B cell (primary cell): ENCODE measurements at regions not wholly inside any gene's neighbourhood (a gene's known extent, or its start where the extent isn't known, plus 50 kb on each side); places are given as distances from the start of the nearest gene placed in this dataset.

Experiments
- ATAC-seq: fragments of 200-7000 bp; cut with Tn5 transposase; one replicate; pipeline ENCODE4 v1.10.0; 2021; ENCODE audit warnings: low read depth, mild to moderate bottlenecking, moderate number of reproducible peaks, moderate library complexity
- CTCF ChIA-PET: fragments of 350-600 bp; sonication (Branson Sonifier 250); formaldehyde crosslinking; loops from one replicate; lab custom pipeline; 2021; ENCODE audit warnings: antibody characterized with exemption, inconsistent platforms; lab: Charles Lee
- POLR2A ChIA-PET: fragments of 350-600 bp; sonication (Branson Sonifier 250); formaldehyde crosslinking; loops from one replicate; lab custom pipeline; 2021; ENCODE audit warnings: antibody characterized with exemption; lab: Charles Lee
- DNase-seq: peaks from one replicate; pipeline ENCODE4 v3.0.0; 2013
- H2AFZ ChIP-seq: 2 replicates; pipeline ENCODE4 v1.6.1; 2012; ENCODE audit warnings: mild to moderate bottlenecking, low read depth, low read length; ENCODE audit not compliant: insufficient read depth, poor library complexity, severe bottlenecking
- H3K27ac ChIP-seq, 2 donors: 1 replicate in 1 of 2; 2 replicates in 1 of 2; pipeline ENCODE4 v1.5.1; 2012 to 2013; ENCODE audit warnings: low read length in 2 of 2, mild to moderate bottlenecking in 2 of 2, moderate library complexity in 1 of 2
- H3K27me3 ChIP-seq, 4 experiments: fragments of 200-600 bp in 1 of 4; sonication (generic) in 1 of 4; replicated peaks in 1 of 4; 1 replicate in 2 of 4; 2 replicates in 2 of 4; pipeline versions ENCODE4 v1.6.1 to v1.7.0; 2013 to 2016; ENCODE audit warnings: low read length in 3 of 4, mild to moderate bottlenecking in 2 of 4, mixed read lengths in 1 of 4, moderate library complexity in 1 of 4; ENCODE audit not compliant: insufficient read depth in 4 of 4, control insufficient read depth in 3 of 4; ENCODE audit errors: control extremely low read depth in 1 of 4
- H3K36me3 ChIP-seq, 2 experiments: replicated peaks in 1 of 2; 1 replicate in 1 of 2; 2 replicates in 1 of 2; pipeline versions ENCODE4 v1.6.1 to v1.7.1; 2013; ENCODE audit warnings: low read length in 1 of 2; ENCODE audit not compliant: insufficient read depth in 2 of 2, control insufficient read depth in 1 of 2; ENCODE audit errors: control extremely low read depth in 1 of 2, extremely low read depth in 1 of 2
- H3K4me1 ChIP-seq, 2 donors: fragments of 200-600 bp in 1 of 2; sonication (generic) in 1 of 2; 1 replicate in 1 of 2; 2 replicates in 1 of 2; pipeline versions ENCODE4 v1.5.1 to v1.6.1; 2013 to 2017; ENCODE audit warnings: low read length in 2 of 2; ENCODE audit not compliant: control insufficient read depth in 2 of 2, insufficient read depth in 2 of 2
- H3K4me2 ChIP-seq: replicated peaks from 2 replicates; pipeline ENCODE3; 2012; ENCODE audit warnings: mild to moderate bottlenecking, low read depth, low read length; ENCODE audit not compliant: poor library complexity, severe bottlenecking
- H3K4me3 ChIP-seq, 5 experiments: fragments of 200-600 bp in 1 of 5; sonication (generic) in 1 of 5; 1 replicate in 3 of 5; 2 replicates in 2 of 5; pipeline versions ENCODE4 v1.5.1 to v1.7.0; 2011 to 2016; ENCODE audit warnings: low read length in 4 of 5, mild to moderate bottlenecking in 4 of 5, low read depth in 2 of 5, control low read depth in 1 of 5, moderate library complexity in 1 of 5; ENCODE audit not compliant: insufficient read depth in 1 of 5; ENCODE audit errors: control extremely low read depth in 1 of 5, extremely low read depth in 1 of 5
- H3K79me2 ChIP-seq: fragments of 200-600 bp; sonication (generic); one replicate; pipeline ENCODE4 v1.6.0; 2016; ENCODE audit warnings: low read length; ENCODE audit not compliant: control insufficient read depth, insufficient read depth
- H3K9ac ChIP-seq: fragments of 200-600 bp; sonication (generic); 2 replicates; pipeline ENCODE4 v1.6.1; 2017; ENCODE audit warnings: mild to moderate bottlenecking, low read length, moderate library complexity
- H3K9me3 ChIP-seq, 3 donors: one replicate each; pipeline versions ENCODE4 v1.6.1 to v1.7.1; 2013; ENCODE audit warnings: low read length in 2 of 3; ENCODE audit not compliant: control insufficient read depth in 2 of 3, insufficient read depth in 1 of 3; ENCODE audit errors: control extremely low read depth in 1 of 3
- H4K20me1 ChIP-seq: 2 replicates; pipeline ENCODE4 v1.6.0; 2012; ENCODE audit warnings: mild to moderate bottlenecking, low read length; ENCODE audit not compliant: insufficient read depth, control insufficient read depth, poor library complexity, severe bottlenecking
- H3K27ac Mint-ChIP-seq: one replicate; pipeline ENCODE4 v1.8.0; 2021; ENCODE audit warnings: mixed read lengths
- H3K27me3 Mint-ChIP-seq: one replicate; pipeline ENCODE4 v1.8.0; 2021; ENCODE audit warnings: mixed read lengths
- H3K4me1 Mint-ChIP-seq: one replicate; pipeline ENCODE4 v1.8.0; 2021; ENCODE audit warnings: mixed read lengths
- H3K4me3 Mint-ChIP-seq: one replicate; pipeline ENCODE4 v1.8.0; 2021; ENCODE audit warnings: mixed read lengths
- H3K9me3 Mint-ChIP-seq: one replicate; pipeline ENCODE4 v1.8.0; 2022; ENCODE audit warnings: mixed read lengths; ENCODE audit not compliant: insufficient read depth
- CTCF ChIP-seq: fragments of 200-600 bp; IDR thresholded peaks from one replicate; pipeline ENCODE4 v1.8.0; 2022; ENCODE audit warnings: antibody characterized with exemption, mild to moderate bottlenecking
- EZH2 ChIP-seq: IDR thresholded peaks from 2 replicates; pipeline ENCODE4 v1.6.1; 2012; ENCODE audit warnings: borderline replicate concordance, low read depth, mild to moderate bottlenecking, moderate library complexity, low read length; ENCODE audit not compliant: insufficient read depth, poor library complexity, severe bottlenecking
- WGBS: methylation state at CpG from one replicate; pipeline ENCODE4 v1.1.5; 2013; ENCODE audit warnings: missing lambda C conversion rate; ENCODE audit not compliant: insufficient coverage; 5-methylcytosine and 5-hydroxymethylcytosine counted together
- intact Hi-C: fragments of 100-400 bp; cut with micrococcal nuclease; formaldehyde crosslinking; loops from one replicate; pipeline ENCODE4 v1.10.0; 2022

DNA sequence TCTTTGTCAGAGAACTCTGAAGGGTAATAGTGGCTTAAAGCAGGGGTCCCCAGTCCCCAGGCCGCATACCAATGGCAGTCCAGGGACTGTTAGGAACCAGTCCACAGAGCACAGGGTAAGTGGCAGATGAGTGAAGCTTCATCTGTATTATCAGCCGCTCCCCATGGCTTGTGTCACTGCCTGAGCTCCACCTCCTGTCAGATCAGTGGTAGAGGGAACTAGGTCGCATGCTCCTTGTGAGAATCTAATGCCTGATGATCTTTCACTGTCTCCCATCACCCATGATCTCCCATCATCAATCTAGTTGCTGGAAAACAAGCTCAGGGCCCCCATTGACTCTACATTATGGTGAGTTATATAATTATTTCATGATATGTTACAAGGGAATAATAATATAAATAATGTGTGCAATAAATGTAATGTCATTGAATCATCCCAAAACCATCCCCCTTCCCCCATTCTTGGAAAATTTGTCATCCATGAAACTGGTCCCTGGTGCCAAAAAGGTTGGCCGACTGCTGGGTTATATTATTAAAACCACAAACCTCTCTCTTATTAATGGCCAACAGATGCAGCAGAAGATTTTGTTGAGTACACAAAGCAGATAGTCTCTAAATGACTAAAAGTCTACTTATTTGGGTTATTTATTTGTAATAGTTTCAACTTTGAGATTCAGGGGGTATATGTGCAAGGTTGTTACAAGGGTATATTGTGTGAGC is 782.7 kb downstream of the CDH11 start:
- H3K9me3 ChIP-seq = peaks cover 0 to 10% (median 2%) of the 10 kb centered on the region in 3 donors
- no peaks in the 10 kb centered on the region for H3K4me1 Mint-ChIP-seq
- ATAC-seq (no peak), DNase-seq (no peak)
- ChIA-PET CTCF (no interaction called here), POLR2A (no interaction called here)
- H4K20me1 ChIP-seq = no peaks in the 10 kb centered on the region
- intact Hi-C loops = no loop called here
- no peak overlapping the region for H3K9ac ChIP-seq
- H2AFZ ChIP-seq = no peak overlapping the region
- H3K4me3 ChIP-seq = no peak overlapping the region
- no peak for TF ChIP-seq EZH2
- no peak for TF ChIP-seq CTCF
- H3K9me3 Mint-ChIP-seq = no peaks in the 10 kb centered on the region
- no peak overlapping the region for H3K27ac ChIP-seq
- 100% methylated on average over 1 of the region's 4 CpGs for WGBS
- H3K4me3 Mint-ChIP-seq = no peak overlapping the region
- no peaks in the 10 kb centered on the region for H3K79me2 ChIP-seq
- no peaks in the 10 kb centered on the region for H3K36me3 ChIP-seq
- H3K4me2 ChIP-seq = no peak overlapping the region
- H3K27ac Mint-ChIP-seq = no peak overlapping the region
- H3K27me3 Mint-ChIP-seq = no peaks in the 10 kb centered on the region
- H3K4me1 ChIP-seq = no peaks in the 10 kb centered on the region
- H3K27me3 ChIP-seq = no peaks in the 10 kb centered on the region

DNA sequence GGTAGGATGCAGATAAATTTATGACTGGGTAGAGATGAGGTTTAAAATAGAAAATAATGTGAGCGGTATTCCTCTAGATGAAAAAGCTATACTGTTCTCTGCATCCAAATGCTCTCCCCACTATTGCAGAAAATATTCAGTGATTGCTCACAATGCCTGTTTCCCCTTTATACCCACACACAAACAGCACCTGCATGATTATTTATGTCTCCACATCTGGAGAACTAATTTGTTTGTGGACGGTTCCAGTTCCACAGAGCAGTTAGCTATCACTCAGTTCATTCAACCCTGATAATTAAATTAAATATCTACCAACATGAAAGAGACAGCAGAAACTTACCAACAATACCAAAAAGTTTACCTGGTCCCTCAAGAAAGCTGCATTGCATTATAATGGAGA is 800.0 kb downstream of the CDH11 start:
- H3K9me3 Mint-ChIP-seq = peaks cover 2% of the 10 kb centered on the region
- Histone ChIP-seq H3K9ac (no peak overlapping the region), H3K4me2 (no peak overlapping the region), H3K4me1 (no peaks in the 10 kb centered on the region), H2AFZ (no peak overlapping the region), H3K9me3 (peaks cover 0 to 1% (median 0%) of the 10 kb centered on the region in 3 donors), H3K79me2 (no peaks in the 10 kb centered on the region), H3K36me3 (no peaks in the 10 kb centered on the region), H3K27ac (no peak overlapping the region), H3K27me3 (no peaks in the 10 kb centered on the region), H3K4me3 (no peak overlapping the region), H4K20me1 (no peaks in the 10 kb centered on the region)
- H3K27me3 Mint-ChIP-seq = no peaks in the 10 kb centered on the region
- DNase-seq (no peak), ATAC-seq (no peak)
- TF ChIP-seq CTCF (no peak), EZH2 (no peak)
- ChIA-PET CTCF (no interaction called here), POLR2A (no interaction called here)
- no peaks in the 10 kb centered on the region for H3K4me1 Mint-ChIP-seq
- H3K4me3 Mint-ChIP-seq = no peak overlapping the region
- intact Hi-C loops = no loop called here
- 80% methylated on average over 1 of the region's 2 CpGs for WGBS
- H3K27ac Mint-ChIP-seq = no peak overlapping the region
